ENCODE measurements at regions not wholly inside any gene's neighbourhood (a gene's known extent, or its start where the extent isn't known, plus 50 kb on each side); places are given as distances from the start of the nearest gene placed in this dataset.

DNA sequence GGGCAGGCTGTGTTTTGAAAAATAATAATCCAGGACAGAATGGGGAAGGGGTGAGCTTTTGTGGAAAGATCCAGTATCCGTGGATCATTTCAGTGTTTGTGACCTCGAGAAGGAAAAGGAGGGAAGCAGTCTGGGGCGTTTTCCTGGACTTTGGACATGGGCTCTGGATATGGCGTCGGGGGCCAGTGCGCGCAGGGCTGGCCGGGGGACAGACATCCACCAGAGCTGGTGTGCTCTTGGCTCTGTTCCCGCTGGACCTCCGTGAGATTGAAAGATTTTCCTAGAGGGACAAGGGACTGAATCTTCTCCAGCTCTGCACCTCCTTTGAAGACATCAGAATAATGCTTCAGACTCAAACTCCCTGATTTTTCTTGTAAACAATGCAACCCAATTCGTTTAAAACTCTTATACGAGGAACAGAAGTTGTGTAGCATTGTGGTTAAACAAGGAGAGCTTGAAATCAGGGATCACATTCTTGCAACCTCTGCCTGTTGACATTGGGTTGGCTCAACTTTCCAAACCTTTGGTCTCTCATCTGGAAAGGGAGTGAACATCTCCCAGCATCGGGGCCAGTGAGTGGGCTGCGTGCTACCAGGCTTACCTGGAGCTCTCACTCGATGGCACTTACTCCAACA, 75.9 kb downstream of the C16orf95 start:
- Histone ChIP-seq H3K27me3 (ENCODE audit: control insufficient read depth, insufficient read depth, low read length) (no peaks in the 10 kb centered on the region), H3K27ac (ENCODE audit: low read length) (no peak overlapping the region), H3K4me3 (ENCODE audit: low read length) (no peak overlapping the region), H3K36me3 (ENCODE audit: control insufficient read depth, insufficient read depth, low read length) (no peaks in the 10 kb centered on the region), H3K9me3 (ENCODE audit: control insufficient read depth, insufficient read depth, low read length) (no peaks in the 10 kb centered on the region), H3K4me1 (ENCODE audit: control insufficient read depth, insufficient read depth, low read length) (peaks cover 19% of the 10 kb centered on the region)
- Mint-ChIP-seq H3K9me3 (no peaks in the 10 kb centered on the region), H3K4me1 (peaks cover 4 to 27% of the 10 kb centered on the region in 2 donors), H3K4me3 (no peak overlapping the region), H3K36me3 (no peaks in the 10 kb centered on the region), H3K27me3 (ENCODE audit: low read depth in 2 of 2) (peaks cover 8 to 21% of the 10 kb centered on the region in 2 donors), H3K27ac (no peak overlapping the region)
- ATAC-seq: no peak
- TF ChIP-seq, protein P1, sequence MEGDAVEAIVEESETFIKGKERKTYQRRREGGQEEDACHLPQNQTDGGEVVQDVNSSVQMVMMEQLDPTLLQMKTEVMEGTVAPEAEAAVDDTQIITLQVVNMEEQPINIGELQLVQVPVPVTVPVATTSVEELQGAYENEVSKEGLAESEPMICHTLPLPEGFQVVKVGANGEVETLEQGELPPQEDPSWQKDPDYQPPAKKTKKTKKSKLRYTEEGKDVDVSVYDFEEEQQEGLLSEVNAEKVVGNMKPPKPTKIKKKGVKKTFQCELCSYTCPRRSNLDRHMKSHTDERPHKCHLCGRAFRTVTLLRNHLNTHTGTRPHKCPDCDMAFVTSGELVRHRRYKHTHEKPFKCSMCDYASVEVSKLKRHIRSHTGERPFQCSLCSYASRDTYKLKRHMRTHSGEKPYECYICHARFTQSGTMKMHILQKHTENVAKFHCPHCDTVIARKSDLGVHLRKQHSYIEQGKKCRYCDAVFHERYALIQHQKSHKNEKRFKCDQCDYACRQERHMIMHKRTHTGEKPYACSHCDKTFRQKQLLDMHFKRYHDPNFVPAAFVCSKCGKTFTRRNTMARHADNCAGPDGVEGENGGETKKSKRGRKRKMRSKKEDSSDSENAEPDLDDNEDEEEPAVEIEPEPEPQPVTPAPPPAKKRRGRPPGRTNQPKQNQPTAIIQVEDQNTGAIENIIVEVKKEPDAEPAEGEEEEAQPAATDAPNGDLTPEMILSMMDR (IDR thresholded peaks at IDR 0.05): no peak
- intact Hi-C loops (cut with micrococcal nuclease): no loop called here
- DNase-seq: no peak
- WGBS (ENCODE audit: insufficient coverage): 91% methylated on average over 15 of the region's 15 CpGs

DNA sequence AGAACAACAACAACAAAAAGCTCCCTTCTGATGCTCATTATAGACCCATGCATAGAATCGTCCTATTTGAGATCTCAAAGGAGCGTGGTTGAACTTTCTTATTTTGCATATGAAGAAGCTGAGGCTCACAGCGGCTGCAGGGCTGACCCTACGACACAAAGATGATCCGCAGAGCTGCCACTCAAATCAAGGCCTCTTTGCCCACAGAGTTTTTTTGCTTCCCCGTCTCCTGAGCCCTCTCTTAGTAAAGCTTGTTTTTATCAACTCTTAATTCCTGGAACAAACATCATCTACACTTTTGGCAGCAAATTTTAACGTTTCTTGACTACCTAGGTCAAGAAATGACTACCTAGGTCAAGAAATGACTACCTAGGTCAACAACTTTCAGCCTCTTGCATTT, 73.7 kb downstream of the C16orf95 start:
- H3K4me3 ChIP-seq (ENCODE audit: low read length): no peak overlapping the region
- no peak overlapping the region for H3K27ac ChIP-seq (ENCODE audit: low read length)
- Mint-ChIP-seq H3K27me3 (ENCODE audit: low read depth in 2 of 2) (peaks cover 8 to 21% of the 10 kb centered on the region in 2 donors), H3K9me3 (no peaks in the 10 kb centered on the region), H3K4me1 (peaks cover 0 to 13% of the 10 kb centered on the region in 2 donors), H3K36me3 (no peaks in the 10 kb centered on the region), H3K4me3 (no peak overlapping the region), H3K27ac (no peak overlapping the region)
- TF ChIP-seq, protein P1 (IDR thresholded peaks at IDR 0.05): no peak
- no peaks in the 10 kb centered on the region for H3K4me1 ChIP-seq (ENCODE audit: control insufficient read depth, insufficient read depth, low read length)
- H3K27me3 ChIP-seq (ENCODE audit: control insufficient read depth, insufficient read depth, low read length): no peaks in the 10 kb centered on the region
- no peak for DNase-seq
- whole genome bisulfite sequencing (ENCODE audit: insufficient coverage): 78% methylated on average over 7 of the region's 7 CpGs
- no peaks in the 10 kb centered on the region for H3K9me3 ChIP-seq (ENCODE audit: control insufficient read depth, insufficient read depth, low read length)
- ATAC-seq: no peak
- H3K36me3 ChIP-seq (ENCODE audit: control insufficient read depth, insufficient read depth, low read length): no peaks in the 10 kb centered on the region
- intact Hi-C loops (cut with micrococcal nuclease): no loop called here

DNA sequence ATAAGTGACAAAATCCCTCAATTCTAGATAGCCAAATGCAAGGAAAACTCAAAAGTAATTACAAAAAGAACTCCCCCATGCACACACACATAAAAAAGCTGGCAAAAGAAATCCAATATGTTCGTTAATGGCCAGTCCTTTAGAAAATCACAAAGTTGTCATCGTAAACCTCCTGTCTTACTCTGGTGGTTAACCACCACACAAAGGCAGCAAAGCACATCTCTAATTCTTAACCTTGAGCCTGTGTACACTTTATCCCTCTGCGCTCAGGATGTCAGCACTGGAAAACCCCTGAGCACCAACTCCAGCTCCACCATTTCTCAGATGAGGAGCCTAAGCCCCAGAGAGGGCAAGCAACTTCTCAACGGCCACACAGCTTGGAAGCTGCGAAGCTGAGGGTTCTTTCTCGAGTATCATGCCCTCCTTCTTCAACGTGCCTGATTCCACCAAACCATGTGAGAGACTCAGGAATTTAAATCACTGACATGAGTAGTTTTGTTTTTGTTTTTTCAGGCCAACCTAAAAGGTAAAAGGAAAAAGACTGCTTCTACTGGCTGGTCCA, 72.5 kb downstream of the C16orf95 start:
- intact Hi-C loops (cut with micrococcal nuclease): no loop called here
- 67% methylated on average over 7 of the region's 7 CpGs for WGBS (ENCODE audit: insufficient coverage)

More for the DNA sequence above, 72.5 kb downstream of the C16orf95 start:
- no peaks in the 10 kb centered on the region for H3K9me3 Mint-ChIP-seq
- Histone ChIP-seq H3K4me3 (ENCODE audit: low read length) (no peak overlapping the region), H3K27ac (ENCODE audit: low read length) (no peak overlapping the region), H3K36me3 (ENCODE audit: control insufficient read depth, insufficient read depth, low read length) (no peaks in the 10 kb centered on the region), H3K27me3 (ENCODE audit: control insufficient read depth, insufficient read depth, low read length) (no peaks in the 10 kb centered on the region), H3K9me3 (ENCODE audit: control insufficient read depth, insufficient read depth, low read length) (no peaks in the 10 kb centered on the region), H3K4me1 (ENCODE audit: control insufficient read depth, insufficient read depth, low read length) (no peaks in the 10 kb centered on the region)
- DNase-seq (no peak), ATAC-seq (no peak)
- TF ChIP-seq, protein P1 (IDR thresholded peaks at IDR 0.05): no peak
- H3K36me3 Mint-ChIP-seq: no peaks in the 10 kb centered on the region
- no peak overlapping the region for H3K4me3 Mint-ChIP-seq
- no peak overlapping the region for H3K27ac Mint-ChIP-seq
- H3K4me1 Mint-ChIP-seq: peaks cover 0 to 9% of the 10 kb centered on the region in 2 donors
- peaks cover 8 to 21% of the 10 kb centered on the region in 2 donors for H3K27me3 Mint-ChIP-seq (ENCODE audit: low read depth in 2 of 2)

Measured in natural killer cell (primary cell).